ENCODE measurements at regions not wholly inside any gene's neighbourhood (a gene's known extent, or its start where the extent isn't known, plus 50 kb on each side); places are given as distances from the start of the nearest gene placed in this dataset.

GRCh38 chrY:15938791-15939190 is 1414.5 kb downstream of the NLGN4Y start:
- TF ChIP-seq ATF3 (CRISPR knock-in tag; conservative IDR thresholded peaks at IDR 0.05) (no peak), CTCF (IDR thresholded peaks at IDR 0.05) (no peak), ESRRA (CRISPR knock-in tag; IDR thresholded peaks at IDR 0.05; ENCODE audit: borderline replicate concordance) (no peak), FOXK1 (CRISPR knock-in tag; IDR thresholded peaks at IDR 0.05) (no peak), ARID4B (CRISPR knock-in tag; IDR thresholded peaks at IDR 0.05; ENCODE audit: borderline replicate concordance) (no peak), ZBTB21 (CRISPR knock-in tag; IDR thresholded peaks at IDR 0.05; ENCODE audit: borderline replicate concordance) (no peak), ZNF138 (CRISPR knock-in tag; conservative IDR thresholded peaks at IDR 0.05) (no peak), ZNF317 (CRISPR knock-in tag; IDR thresholded peaks at IDR 0.05; ENCODE audit: borderline replicate concordance, low read depth) (no peak)
